Activated CD8-positive, alpha-beta T cell treated with anti-CD3 and anti-CD28 coated beads for 36 hours (primary cell): ENCODE measurements at regions not wholly inside any gene's neighbourhood (a gene's known extent, or its start where the extent isn't known, plus 50 kb on each side); places are given as distances from the start of the nearest gene placed in this dataset.

Experiments used
- ATAC-seq: fragments of 200-7000 bp; cut with Tn5 transposase; one replicate; pipeline ENCODE4 v1.10.0; 2021; ENCODE audit warnings: mild to moderate bottlenecking, moderate library complexity
- CTCF ChIA-PET: fragments of 350-600 bp; sonication (Branson Sonifier 250); formaldehyde crosslinking; loops from one replicate; lab custom pipeline; 2021; ENCODE audit warnings: antibody characterized with exemption; lab: Charles Lee
- POLR2A ChIA-PET: fragments of 350-600 bp; sonication (Branson Sonifier 250); formaldehyde crosslinking; loops from one replicate; lab custom pipeline; 2021; ENCODE audit warnings: antibody characterized with exemption; lab: Charles Lee
- DNase-seq: peaks from one replicate; pipeline ENCODE4 v3.0.0-alpha.2; 2020
- H3K27ac Mint-ChIP-seq: one replicate; pipeline ENCODE4 v1.8.0; 2021; ENCODE audit warnings: mild to moderate bottlenecking, mixed read lengths
- H3K27me3 Mint-ChIP-seq: one replicate; pipeline ENCODE4 v1.8.0; 2021; ENCODE audit warnings: mixed read lengths
- H3K36me3 Mint-ChIP-seq: one replicate; pipeline ENCODE4 v1.8.0; 2021; ENCODE audit warnings: low read depth, mixed read lengths
- H3K4me1 Mint-ChIP-seq: one replicate; pipeline ENCODE4 v1.8.0; 2021; ENCODE audit warnings: low read depth, mixed read lengths
- H3K4me3 Mint-ChIP-seq: one replicate; pipeline ENCODE4 v1.8.0; 2021; ENCODE audit warnings: mild to moderate bottlenecking, moderate library complexity, mixed read lengths
- H3K9me3 Mint-ChIP-seq: one replicate; pipeline ENCODE4 v1.8.0; 2021; ENCODE audit warnings: mixed read lengths
- CTCF ChIP-seq: fragments of 200-600 bp; IDR thresholded peaks from one replicate; pipeline ENCODE4 v1.8.0; 2022; ENCODE audit warnings: antibody characterized with exemption, mild to moderate bottlenecking
- intact Hi-C: fragments of 100-400 bp; cut with micrococcal nuclease; formaldehyde crosslinking; loops from one replicate; pipeline ENCODE4 v1.10.0; 2022

GRCh38 chr13:22103046-22104027 is 432.5 kb downstream of the FGF9 start:
- ATAC-seq: peak; percentile 30
- ChIA-PET POLR2A (interaction anchor here (0.9 kb wide), 1 partner anchor 16 kb away, joined by 3 read pairs; no protein-coding TSS in a partner anchor), CTCF (no interaction called here)

GRCh38 chr13:22106058-22106457 is 435.2 kb downstream of the FGF9 start:
- CTCF ChIA-PET: no interaction called here
- no peaks in the 10 kb centered on the region for H3K27me3 Mint-ChIP-seq
- H3K27ac Mint-ChIP-seq: no peak overlapping the region
- DNase-seq: no peak
- H3K4me3 Mint-ChIP-seq: no peak overlapping the region
- peaks cover under 1% of the 10 kb centered on the region for H3K9me3 Mint-ChIP-seq
- peaks cover 43% of the 10 kb centered on the region for H3K4me1 Mint-ChIP-seq
- TF ChIP-seq CTCF: no peak
- POLR2A ChIA-PET: interaction anchor here (1.2 kb wide), 1 partner anchor 30 kb away, joined by 3 read pairs; no protein-coding TSS in a partner anchor
- H3K36me3 Mint-ChIP-seq: peaks cover 5% of the 10 kb centered on the region
- ATAC-seq: no peak
- intact Hi-C loops: no loop called here

More at GRCh38 chr13:22103046-22104027, 432.5 kb downstream of the FGF9 start:
- H3K27ac Mint-ChIP-seq: no peak overlapping the region
- no peaks in the 10 kb centered on the region for H3K9me3 Mint-ChIP-seq
- no peak overlapping the region for H3K4me3 Mint-ChIP-seq
- intact Hi-C loops: no loop called here
- no peak for DNase-seq
- peaks cover 28% of the 10 kb centered on the region for H3K4me1 Mint-ChIP-seq
- H3K27me3 Mint-ChIP-seq: no peaks in the 10 kb centered on the region
- peaks cover 4% of the 10 kb centered on the region for H3K36me3 Mint-ChIP-seq
- no peak for TF ChIP-seq CTCF

GRCh38 chr13:22107549-22107948 is 436.7 kb downstream of the FGF9 start:
- peaks cover 9% of the 10 kb centered on the region for H3K36me3 Mint-ChIP-seq
- H3K27ac Mint-ChIP-seq: no peak overlapping the region
- no peak for TF ChIP-seq CTCF
- peaks cover 53% of the 10 kb centered on the region for H3K4me1 Mint-ChIP-seq
- H3K4me3 Mint-ChIP-seq: no peak overlapping the region
- intact Hi-C loops: no loop called here
- CTCF ChIA-PET: no interaction called here
- POLR2A ChIA-PET: no interaction called here
- H3K27me3 Mint-ChIP-seq: no peaks in the 10 kb centered on the region
- ATAC-seq: peak; percentile 26
- H3K9me3 Mint-ChIP-seq: peaks cover 1% of the 10 kb centered on the region
- DNase-seq: no peak

GRCh38 chr13:22108283-22108942 is 437.5 kb downstream of the FGF9 start:
- peak overlapping the region; percentile 55 for H3K27ac Mint-ChIP-seq

More at GRCh38 chr13:22108283-22108942, 437.5 kb downstream of the FGF9 start:
- CTCF ChIA-PET: no interaction called here
- H3K9me3 Mint-ChIP-seq: peaks cover 4% of the 10 kb centered on the region
- DNase-seq (no peak), ATAC-seq (no peak)
- POLR2A ChIA-PET: interaction anchor here (1.2 kb wide), 1 partner anchor 40 kb away, joined by 3 read pairs; no protein-coding TSS in a partner anchor
- H3K4me1 Mint-ChIP-seq: peaks cover 53% of the 10 kb centered on the region
- no peak overlapping the region for H3K4me3 Mint-ChIP-seq
- intact Hi-C loops: no loop called here
- no peak for TF ChIP-seq CTCF
- H3K27me3 Mint-ChIP-seq: no peaks in the 10 kb centered on the region
- peaks cover 13% of the 10 kb centered on the region for H3K36me3 Mint-ChIP-seq
